ENCODE measurements at regions not wholly inside any gene's neighbourhood (a gene's known extent, or its start where the extent isn't known, plus 50 kb on each side); places are given as distances from the start of the nearest gene placed in this dataset.

DNA sequence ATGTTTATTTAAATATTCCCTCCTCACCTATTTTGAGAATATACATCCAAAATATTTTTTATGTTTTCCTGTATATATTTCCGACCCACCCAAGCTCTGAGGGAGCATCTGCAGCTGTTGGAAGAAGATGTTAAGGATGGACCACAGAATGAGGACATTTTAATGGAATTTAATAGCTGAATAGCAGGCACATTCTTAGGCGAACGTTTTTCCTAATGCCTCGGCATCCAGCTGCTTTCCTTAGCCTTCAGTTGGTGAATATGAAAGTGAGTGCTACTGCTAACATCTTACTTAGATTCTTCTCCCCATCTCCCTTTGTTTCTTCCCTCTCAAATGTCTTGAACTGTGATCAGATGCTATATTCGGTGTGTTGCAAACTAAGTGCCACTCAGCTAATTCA is 158.0 kb upstream of the CTSO start:
- no peak for TF ChIP-seq CTCF (IDR thresholded peaks at IDR 0.05)
- no peak for TF ChIP-seq POLR2A (IDR thresholded peaks at IDR 0.05)

All from sigmoid colon (tissue), 3 donors.